Uterus (tissue), 3 donors: ENCODE measurements at regions not wholly inside any gene's neighbourhood (a gene's known extent, or its start where the extent isn't known, plus 50 kb on each side); places are given as distances from the start of the nearest gene placed in this dataset.

ENCODE experiments used
- DNase-seq, 2 donors: peaks; one replicate each; pipeline ENCODE4 v3.0.0-alpha.2; 2019 to 2020
- H3K27ac ChIP-seq, 2 donors: fragments of 200-600 bp; sonication (generic); 1 replicate in 1 of 2; 2 replicates in 1 of 2; pipeline ENCODE4 v1.5.1; 2016 to 2018
- H3K27me3 ChIP-seq, 2 donors: fragments of 200-600 bp; sonication (generic); one replicate each; pipeline ENCODE4 v1.5.1; 2018 to 2019; ENCODE audit warnings: control low read depth in 1 of 2
- H3K36me3 ChIP-seq, 2 donors: fragments of 200-600 bp; sonication (generic); one replicate each; pipeline ENCODE4 v1.5.1; 2019; ENCODE audit warnings: control low read depth in 1 of 2
- H3K4me1 ChIP-seq, 2 donors: fragments of 200-600 bp; sonication (generic); one replicate each; pipeline ENCODE4 v1.5.1; 2018 to 2019; ENCODE audit warnings: control low read depth in 1 of 2
- H3K4me3 ChIP-seq, 2 donors: fragments of 200-600 bp; sonication (generic); 1 replicate in 1 of 2; 2 replicates in 1 of 2; pipeline ENCODE4 v1.5.1; 2018 to 2019; ENCODE audit warnings: mild to moderate bottlenecking in 1 of 2
- H3K9me3 ChIP-seq, 2 donors: fragments of 200-600 bp; sonication (generic); one replicate each; pipeline ENCODE4 v1.5.1; 2019; ENCODE audit warnings: control low read depth in 1 of 2
- POLR2A ChIP-seq, 2 donors: fragments of 450-650 bp; IDR thresholded peaks; one replicate each; pipeline ENCODE4 v1.6.1; 2016; ENCODE audit warnings: antibody characterized with exemption in 2 of 2, mild to moderate bottlenecking in 1 of 2, moderate library complexity in 1 of 2
- intact Hi-C: fragments of 100-400 bp; cut with DNase I; formaldehyde crosslinking; loops from one replicate; pipeline ENCODE4 v1.15.1; 2023; ENCODE audit warnings: low total_unique reads
- TF ChIP-seq, protein P1 (sequence below), 4 experiments: fragments of 200-600 bp in 2 of 4; fragments of 450-650 bp in 2 of 4; sonication (generic) in 2 of 4; IDR thresholded peaks; one replicate each; pipeline ENCODE4 v1.5.1; 2016 to 2019; ENCODE audit warnings: antibody characterized with exemption in 4 of 4, mild to moderate bottlenecking in 2 of 4, moderate library complexity in 1 of 4
- donor health status: DM: yes; HTN: yes; CAD: no.

DNA sequence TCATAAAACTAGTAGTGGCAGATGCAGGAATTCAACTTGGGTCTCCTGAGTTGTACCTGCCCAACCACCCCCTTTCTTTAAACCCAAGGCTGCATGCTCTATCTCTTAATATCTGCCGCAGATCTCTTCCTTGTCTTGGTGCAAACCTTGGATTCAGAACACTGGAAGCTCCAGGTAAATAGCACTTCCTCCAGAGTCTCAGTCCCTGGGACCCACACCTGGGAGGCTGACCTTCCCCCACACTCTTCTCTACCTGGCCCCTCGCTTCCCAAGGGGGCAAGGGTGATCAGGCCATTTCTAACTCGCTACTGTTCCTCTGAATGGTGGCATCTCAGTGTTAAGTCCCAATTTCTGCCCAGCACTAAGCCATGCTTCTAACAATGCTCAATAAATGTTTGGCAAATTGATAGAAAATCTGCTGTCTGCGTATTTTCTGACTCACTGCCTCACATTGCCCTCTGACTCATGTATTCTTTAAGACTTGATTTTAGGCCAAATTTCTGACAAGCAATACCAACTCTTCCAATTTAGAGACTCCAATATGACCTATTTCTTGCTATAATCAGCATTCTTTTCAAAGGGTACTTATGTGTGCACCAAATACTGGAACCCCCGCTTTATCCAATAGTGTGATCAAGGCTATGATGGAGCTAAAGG is 68.0 kb upstream of the PPP1R3C start:
- DNase-seq: no peak
- intact Hi-C loops: no loop called here
- no peak for TF ChIP-seq POLR2A (IDR thresholded peaks at IDR 0.05)
- TF ChIP-seq, protein P1, sequence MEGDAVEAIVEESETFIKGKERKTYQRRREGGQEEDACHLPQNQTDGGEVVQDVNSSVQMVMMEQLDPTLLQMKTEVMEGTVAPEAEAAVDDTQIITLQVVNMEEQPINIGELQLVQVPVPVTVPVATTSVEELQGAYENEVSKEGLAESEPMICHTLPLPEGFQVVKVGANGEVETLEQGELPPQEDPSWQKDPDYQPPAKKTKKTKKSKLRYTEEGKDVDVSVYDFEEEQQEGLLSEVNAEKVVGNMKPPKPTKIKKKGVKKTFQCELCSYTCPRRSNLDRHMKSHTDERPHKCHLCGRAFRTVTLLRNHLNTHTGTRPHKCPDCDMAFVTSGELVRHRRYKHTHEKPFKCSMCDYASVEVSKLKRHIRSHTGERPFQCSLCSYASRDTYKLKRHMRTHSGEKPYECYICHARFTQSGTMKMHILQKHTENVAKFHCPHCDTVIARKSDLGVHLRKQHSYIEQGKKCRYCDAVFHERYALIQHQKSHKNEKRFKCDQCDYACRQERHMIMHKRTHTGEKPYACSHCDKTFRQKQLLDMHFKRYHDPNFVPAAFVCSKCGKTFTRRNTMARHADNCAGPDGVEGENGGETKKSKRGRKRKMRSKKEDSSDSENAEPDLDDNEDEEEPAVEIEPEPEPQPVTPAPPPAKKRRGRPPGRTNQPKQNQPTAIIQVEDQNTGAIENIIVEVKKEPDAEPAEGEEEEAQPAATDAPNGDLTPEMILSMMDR (IDR thresholded peaks at IDR 0.05): no peak
- Histone ChIP-seq H3K4me1 (no peaks in the 10 kb centered on the region), H3K36me3 (no peaks in the 10 kb centered on the region), H3K27me3 (no peaks in the 10 kb centered on the region), H3K4me3 (no peak overlapping the region), H3K27ac (no peak overlapping the region), H3K9me3 (no peaks in the 10 kb centered on the region)

DNA sequence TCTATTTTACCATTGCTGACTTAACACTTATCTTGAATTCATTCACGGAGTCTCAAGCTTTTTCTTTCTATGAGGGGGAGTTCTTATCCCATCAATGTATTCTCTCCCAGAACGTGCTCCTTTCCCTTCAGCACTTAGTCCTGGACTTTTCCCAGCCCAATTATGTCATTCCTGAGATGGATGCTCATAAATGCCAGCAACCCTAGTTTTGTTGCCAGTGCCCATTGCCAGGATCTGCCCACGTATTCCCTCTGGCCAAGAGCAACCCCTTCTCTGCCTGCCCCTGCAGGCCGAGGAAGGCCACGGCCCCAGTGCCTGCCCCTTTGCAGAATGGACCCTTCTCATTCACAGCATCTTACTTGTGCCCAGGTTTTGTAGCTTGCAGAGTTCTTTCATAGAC is 67.4 kb upstream of the PPP1R3C start:
- H3K27ac ChIP-seq: no peak overlapping the region
- H3K36me3 ChIP-seq: no peaks in the 10 kb centered on the region
- no peak for DNase-seq
- no peak overlapping the region for H3K4me3 ChIP-seq
- intact Hi-C loops: no loop called here
- no peaks in the 10 kb centered on the region for H3K9me3 ChIP-seq
- no peaks in the 10 kb centered on the region for H3K27me3 ChIP-seq
- TF ChIP-seq, protein P1 (IDR thresholded peaks at IDR 0.05): no peak
- no peak for TF ChIP-seq POLR2A (IDR thresholded peaks at IDR 0.05)
- H3K4me1 ChIP-seq: no peaks in the 10 kb centered on the region

DNA sequence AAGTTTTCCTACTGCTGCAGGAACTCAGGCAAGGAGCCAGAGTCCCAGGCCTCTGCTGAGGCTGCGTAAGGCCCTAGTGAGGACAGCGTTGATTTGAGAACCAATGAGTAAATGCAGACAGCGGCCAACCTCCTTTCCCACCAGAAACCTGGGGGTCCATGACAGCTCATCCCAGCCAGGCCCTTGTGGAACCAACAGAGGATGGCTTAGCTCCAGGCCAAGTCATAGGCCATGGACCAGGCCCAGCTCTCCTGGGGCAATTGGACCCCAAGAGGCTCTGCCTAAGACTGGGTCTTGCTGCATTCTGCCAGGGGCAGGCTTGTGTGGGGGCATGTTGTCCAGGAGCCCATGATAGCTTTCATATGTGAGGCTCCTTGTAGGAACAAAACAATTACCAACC is 65.4 kb upstream of the PPP1R3C start:
- intact Hi-C loops: no loop called here
- no peak for TF ChIP-seq POLR2A (IDR thresholded peaks at IDR 0.05)
- TF ChIP-seq, protein P1 (IDR thresholded peaks at IDR 0.05): no peak
- DNase-seq: no peak
- no peaks in the 10 kb centered on the region for H3K9me3 ChIP-seq
- H3K4me1 ChIP-seq: no peaks in the 10 kb centered on the region
- no peaks in the 10 kb centered on the region for H3K36me3 ChIP-seq
- no peaks in the 10 kb centered on the region for H3K27me3 ChIP-seq
- no peak overlapping the region for H3K4me3 ChIP-seq
- H3K27ac ChIP-seq: no peak overlapping the region

DNA sequence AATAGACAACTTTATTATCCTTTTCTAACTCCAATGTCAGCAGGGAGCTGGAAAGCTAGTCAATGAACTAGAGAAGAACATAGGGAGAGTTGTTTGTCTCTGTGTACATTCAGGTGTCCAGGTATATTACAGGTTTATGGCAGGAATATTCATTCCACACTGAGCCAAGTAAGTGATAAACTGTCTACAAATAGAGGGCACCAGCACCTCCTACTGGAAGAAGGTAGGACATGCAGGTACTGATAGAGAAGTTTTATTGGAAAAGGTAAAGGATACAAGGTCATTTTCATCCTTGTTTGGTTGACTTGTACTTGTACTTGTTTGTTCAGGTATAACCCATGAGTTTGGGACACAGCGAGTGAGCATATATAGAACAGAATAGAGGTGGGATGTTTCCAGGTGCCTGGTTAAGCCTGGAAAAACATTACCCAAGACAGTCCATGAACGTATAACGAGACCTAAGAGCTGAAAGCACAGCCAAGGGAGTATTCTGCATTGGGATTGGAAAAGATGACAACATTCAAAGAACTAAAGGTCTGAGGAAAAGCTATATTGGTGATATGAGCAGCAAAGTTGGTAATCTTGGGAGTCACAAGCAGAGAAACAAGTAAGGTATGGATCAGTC is 61.4 kb upstream of the PPP1R3C start:
- no peaks in the 10 kb centered on the region for H3K4me1 ChIP-seq
- no peak for DNase-seq
- TF ChIP-seq POLR2A (IDR thresholded peaks at IDR 0.05): no peak
- TF ChIP-seq, protein P1 (IDR thresholded peaks at IDR 0.05): peak in 3 of 4 experiments; percentile 21 to 42 (median 22)
- H3K27me3 ChIP-seq: no peaks in the 10 kb centered on the region
- H3K4me3 ChIP-seq: no peak overlapping the region
- no peaks in the 10 kb centered on the region for H3K36me3 ChIP-seq
- no peaks in the 10 kb centered on the region for H3K9me3 ChIP-seq
- no peak overlapping the region for H3K27ac ChIP-seq
- intact Hi-C loops: no loop called here

DNA sequence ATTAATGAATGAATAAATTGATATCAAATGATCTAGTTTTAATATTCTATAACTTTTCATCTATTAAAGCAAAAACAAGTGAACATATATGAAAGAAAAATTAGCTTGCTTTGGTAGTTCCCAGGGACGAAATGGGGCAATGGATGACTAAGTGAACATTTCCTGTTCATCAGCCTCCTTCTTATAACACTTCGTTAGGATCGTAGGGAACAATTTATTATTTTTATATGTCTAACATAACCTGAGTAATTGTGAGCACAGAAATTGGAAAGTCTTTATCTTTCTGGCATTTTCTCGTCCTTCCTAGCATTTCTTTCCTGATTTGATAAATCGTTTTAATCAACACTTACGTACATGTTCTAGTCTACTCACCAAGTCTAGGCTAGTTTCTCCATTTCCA is 59.1 kb upstream of the PPP1R3C start:
- H3K36me3 ChIP-seq: no peaks in the 10 kb centered on the region
- H3K9me3 ChIP-seq: no peaks in the 10 kb centered on the region
- H3K4me1 ChIP-seq: no peaks in the 10 kb centered on the region
- no peak overlapping the region for H3K4me3 ChIP-seq
- intact Hi-C loops: no loop called here
- H3K27ac ChIP-seq: no peak overlapping the region
- no peaks in the 10 kb centered on the region for H3K27me3 ChIP-seq
- no peak for TF ChIP-seq POLR2A (IDR thresholded peaks at IDR 0.05)
- TF ChIP-seq, protein P1 (IDR thresholded peaks at IDR 0.05): no peak
- no peak for DNase-seq
